HG02938 (cell line): ENCODE measurements at regions not wholly inside any gene's neighbourhood (a gene's known extent, or its start where the extent isn't known, plus 50 kb on each side); places are given as distances from the start of the nearest gene placed in this dataset.

Source experiments
- ATAC-seq: cut with Tn5 transposase; IDR thresholded peaks from one replicate; pipeline ENCODE4 v1.9.1; 2021; ENCODE audit warnings: mild to moderate bottlenecking, moderate library complexity; ENCODE audit not compliant: unreplicated experiment

GRCh38 chr6:133818320-133818719 is 70.6 kb upstream of the TCF21 start:
- no peak for ATAC-seq

- ATAC-seq = no peak
These were observed 68.7 kb upstream of the TCF21 start for GRCh38 chr6:133820208-133820607.

- no peak for ATAC-seq
These were observed 61.1 kb upstream of the TCF21 start for GRCh38 chr6:133827766-133828165.

GRCh38 chr6:133833949-133834359 is 55.0 kb upstream of the TCF21 start:
- ATAC-seq = no peak

- ATAC-seq = no peak
These were observed 54.3 kb upstream of the TCF21 start for GRCh38 chr6:133834472-133835170.

- no peak for ATAC-seq
These were observed 53.0 kb upstream of the TCF21 start for GRCh38 chr6:133835901-133836300.

- ATAC-seq = no peak
These were observed 51.0 kb upstream of the TCF21 start for GRCh38 chr6:133837801-133838349.
